ENCODE measurements at regions not wholly inside any gene's neighbourhood (a gene's known extent, or its start where the extent isn't known, plus 50 kb on each side); places are given as distances from the start of the nearest gene placed in this dataset.

- POLR2A ChIA-PET = no interaction called here
- TF ChIP-seq, protein P1, sequence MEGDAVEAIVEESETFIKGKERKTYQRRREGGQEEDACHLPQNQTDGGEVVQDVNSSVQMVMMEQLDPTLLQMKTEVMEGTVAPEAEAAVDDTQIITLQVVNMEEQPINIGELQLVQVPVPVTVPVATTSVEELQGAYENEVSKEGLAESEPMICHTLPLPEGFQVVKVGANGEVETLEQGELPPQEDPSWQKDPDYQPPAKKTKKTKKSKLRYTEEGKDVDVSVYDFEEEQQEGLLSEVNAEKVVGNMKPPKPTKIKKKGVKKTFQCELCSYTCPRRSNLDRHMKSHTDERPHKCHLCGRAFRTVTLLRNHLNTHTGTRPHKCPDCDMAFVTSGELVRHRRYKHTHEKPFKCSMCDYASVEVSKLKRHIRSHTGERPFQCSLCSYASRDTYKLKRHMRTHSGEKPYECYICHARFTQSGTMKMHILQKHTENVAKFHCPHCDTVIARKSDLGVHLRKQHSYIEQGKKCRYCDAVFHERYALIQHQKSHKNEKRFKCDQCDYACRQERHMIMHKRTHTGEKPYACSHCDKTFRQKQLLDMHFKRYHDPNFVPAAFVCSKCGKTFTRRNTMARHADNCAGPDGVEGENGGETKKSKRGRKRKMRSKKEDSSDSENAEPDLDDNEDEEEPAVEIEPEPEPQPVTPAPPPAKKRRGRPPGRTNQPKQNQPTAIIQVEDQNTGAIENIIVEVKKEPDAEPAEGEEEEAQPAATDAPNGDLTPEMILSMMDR (IDR thresholded peaks at IDR 0.05) = no peak
- TF ChIP-seq POLR2AphosphoS5 (IDR thresholded peaks at IDR 0.05; ENCODE audit: low read depth, low read length) (no peak), TCF7L2 (IDR thresholded peaks at IDR 0.05; ENCODE audit: low read depth, low read length) (no peak), SIN3A (IDR thresholded peaks at IDR 0.05; ENCODE audit: borderline replicate concordance, insufficient read depth, low read depth, low read length) (no peak)
- TF ChIP-seq, protein P2, sequence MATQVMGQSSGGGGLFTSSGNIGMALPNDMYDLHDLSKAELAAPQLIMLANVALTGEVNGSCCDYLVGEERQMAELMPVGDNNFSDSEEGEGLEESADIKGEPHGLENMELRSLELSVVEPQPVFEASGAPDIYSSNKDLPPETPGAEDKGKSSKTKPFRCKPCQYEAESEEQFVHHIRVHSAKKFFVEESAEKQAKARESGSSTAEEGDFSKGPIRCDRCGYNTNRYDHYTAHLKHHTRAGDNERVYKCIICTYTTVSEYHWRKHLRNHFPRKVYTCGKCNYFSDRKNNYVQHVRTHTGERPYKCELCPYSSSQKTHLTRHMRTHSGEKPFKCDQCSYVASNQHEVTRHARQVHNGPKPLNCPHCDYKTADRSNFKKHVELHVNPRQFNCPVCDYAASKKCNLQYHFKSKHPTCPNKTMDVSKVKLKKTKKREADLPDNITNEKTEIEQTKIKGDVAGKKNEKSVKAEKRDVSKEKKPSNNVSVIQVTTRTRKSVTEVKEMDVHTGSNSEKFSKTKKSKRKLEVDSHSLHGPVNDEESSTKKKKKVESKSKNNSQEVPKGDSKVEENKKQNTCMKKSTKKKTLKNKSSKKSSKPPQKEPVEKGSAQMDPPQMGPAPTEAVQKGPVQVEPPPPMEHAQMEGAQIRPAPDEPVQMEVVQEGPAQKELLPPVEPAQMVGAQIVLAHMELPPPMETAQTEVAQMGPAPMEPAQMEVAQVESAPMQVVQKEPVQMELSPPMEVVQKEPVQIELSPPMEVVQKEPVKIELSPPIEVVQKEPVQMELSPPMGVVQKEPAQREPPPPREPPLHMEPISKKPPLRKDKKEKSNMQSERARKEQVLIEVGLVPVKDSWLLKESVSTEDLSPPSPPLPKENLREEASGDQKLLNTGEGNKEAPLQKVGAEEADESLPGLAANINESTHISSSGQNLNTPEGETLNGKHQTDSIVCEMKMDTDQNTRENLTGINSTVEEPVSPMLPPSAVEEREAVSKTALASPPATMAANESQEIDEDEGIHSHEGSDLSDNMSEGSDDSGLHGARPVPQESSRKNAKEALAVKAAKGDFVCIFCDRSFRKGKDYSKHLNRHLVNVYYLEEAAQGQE (IDR thresholded peaks at IDR 0.05; ENCODE audit: insufficient read depth in 1 of 2, low read depth in 2 of 2, low read length in 1 of 2) = no peak
- DNase-seq (ENCODE audit: low read depth, low spot score) = no peak
- Histone ChIP-seq H3K27ac (ENCODE audit: low read length) (no peak overlapping the region), H3K4me3 (ENCODE audit: low read depth in 2 of 2, low read length in 2 of 2) (no peak overlapping the region), H3K4me1 (ENCODE audit: control insufficient read depth, insufficient read depth, low read length) (no peaks in the 10 kb centered on the region), H3K9me3 (ENCODE audit: control insufficient read depth, insufficient read depth, low read depth, low read length) (no peaks in the 10 kb centered on the region), H3K27me3 (ENCODE audit: control insufficient read depth, insufficient read depth, low read length) (no peaks in the 10 kb centered on the region; the same call in 1 of the 2 replicates), H3K36me3 (ENCODE audit: control insufficient read depth, insufficient read depth, low read length) (no peaks in the 10 kb centered on the region)
- in situ Hi-C loops (cut with HindIII; ENCODE audit: low pct_unique_long_range_greater_than_20kb, low sequenced_read_pairs) = no loop called here
- intact Hi-C loops (cut with micrococcal nuclease; ENCODE audit: unreplicated experiment) = no loop called here
- no TSS peak for BruUV-seq (replicated peaks)
- CTCF ChIA-PET = no interaction called here
- no peak for ATAC-seq
These were observed 674.6 kb downstream of the EPM2A start for GRCh38 chr6:145060714-145061113.

- in situ Hi-C loops (cut with HindIII; ENCODE audit: low pct_unique_long_range_greater_than_20kb, low sequenced_read_pairs) = no loop called here
- CTCF ChIA-PET = no interaction called here
- TF ChIP-seq TCF7L2 (IDR thresholded peaks at IDR 0.05; ENCODE audit: low read depth, low read length) (no peak), POLR2AphosphoS5 (IDR thresholded peaks at IDR 0.05; ENCODE audit: low read depth, low read length) (no peak), SIN3A (IDR thresholded peaks at IDR 0.05; ENCODE audit: borderline replicate concordance, insufficient read depth, low read depth, low read length) (no peak)
- TF ChIP-seq, protein P1 (IDR thresholded peaks at IDR 0.05) = no peak
- TF ChIP-seq, protein P2 (IDR thresholded peaks at IDR 0.05; ENCODE audit: insufficient read depth in 1 of 2, low read depth in 2 of 2, low read length in 1 of 2) = no peak
- Histone ChIP-seq H3K36me3 (ENCODE audit: control insufficient read depth, insufficient read depth, low read length) (no peaks in the 10 kb centered on the region), H3K4me1 (ENCODE audit: control insufficient read depth, insufficient read depth, low read length) (no peaks in the 10 kb centered on the region), H3K9me3 (ENCODE audit: control insufficient read depth, insufficient read depth, low read depth, low read length) (no peaks in the 10 kb centered on the region), H3K27me3 (ENCODE audit: control insufficient read depth, insufficient read depth, low read length) (no peaks in the 10 kb centered on the region), H3K27ac (ENCODE audit: low read length) (no peak overlapping the region), H3K4me3 (ENCODE audit: low read depth in 2 of 2, low read length in 2 of 2) (no peak overlapping the region)
- ATAC-seq (no peak), DNase-seq (ENCODE audit: low read depth, low spot score) (no peak)
- intact Hi-C loops (cut with micrococcal nuclease; ENCODE audit: unreplicated experiment) = no loop called here
- BruUV-seq (replicated peaks) = no TSS peak
- POLR2A ChIA-PET = no interaction called here
These were observed 672.2 kb downstream of the EPM2A start for GRCh38 chr6:145063091-145063490.
